HG02610 (cell line): ENCODE measurements at regions not wholly inside any gene's neighbourhood (a gene's known extent, or its start where the extent isn't known, plus 50 kb on each side); places are given as distances from the start of the nearest gene placed in this dataset.
"Not testable (repeated sequence)": the region's sequence is repeated elsewhere in the genome, so short reads cannot be mapped to it uniquely, and the experiment has no call there.

ENCODE experiments used
- ATAC-seq: cut with Tn5 transposase; IDR thresholded peaks from one replicate; pipeline ENCODE4 v1.9.1; 2021; ENCODE audit warnings: mild to moderate bottlenecking, moderate library complexity; ENCODE audit not compliant: unreplicated experiment

DNA sequence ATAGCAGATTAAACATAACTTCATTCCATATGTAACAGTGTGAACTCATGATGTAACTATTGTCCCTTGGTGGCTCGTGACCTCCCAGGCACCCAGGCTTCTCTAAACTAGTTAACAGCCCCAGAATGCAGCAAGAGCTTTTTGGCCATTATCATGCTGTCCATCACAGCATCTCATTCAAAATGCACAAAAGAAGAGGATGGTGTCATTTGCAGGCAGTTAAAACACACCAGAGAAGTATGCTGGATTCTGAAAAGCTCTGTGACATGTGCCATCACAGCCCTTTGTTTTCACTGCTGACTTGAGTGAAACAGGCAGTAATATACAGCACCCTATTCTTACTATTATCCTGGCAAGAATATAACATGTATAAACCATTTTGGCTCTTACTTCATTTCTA lies 117.6 kb upstream of the CHMP2B start:
- no peak for ATAC-seq

DNA sequence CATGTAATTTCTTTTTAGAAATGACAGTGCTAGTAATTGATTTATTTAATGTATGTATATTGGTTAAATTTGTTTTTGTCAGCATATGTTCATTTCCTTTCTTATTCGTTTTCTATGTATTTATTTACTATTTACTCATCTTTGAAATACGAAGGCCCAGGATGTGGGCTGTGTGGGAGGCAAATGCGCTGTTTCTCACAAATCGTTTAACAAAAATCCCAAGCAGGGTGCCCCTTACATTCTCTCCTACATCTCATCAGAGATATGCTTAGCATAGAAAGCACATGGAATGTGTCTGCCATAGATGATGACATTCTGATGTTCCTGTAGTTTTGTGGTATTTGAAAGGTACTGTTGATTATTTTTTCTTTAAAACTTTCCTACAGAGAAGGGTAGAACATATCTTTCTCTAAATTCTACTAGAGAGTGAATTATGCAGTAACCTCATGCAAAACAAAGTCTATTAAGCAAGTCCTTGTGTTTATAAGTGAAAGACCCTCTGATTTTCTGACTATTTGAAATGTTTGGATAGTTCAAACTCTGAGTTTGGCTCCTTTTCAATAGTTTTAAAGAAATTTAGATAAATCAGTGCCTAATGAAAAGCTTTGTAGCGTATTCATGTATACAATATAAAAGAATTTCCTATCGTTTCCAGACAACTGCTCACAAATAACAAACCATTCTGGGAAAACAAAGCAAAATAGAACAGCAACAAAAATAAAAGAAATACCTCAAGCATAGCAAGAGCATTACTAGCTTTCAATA lies 111.1 kb upstream of the VGLL3 start:
- no peak for ATAC-seq

DNA sequence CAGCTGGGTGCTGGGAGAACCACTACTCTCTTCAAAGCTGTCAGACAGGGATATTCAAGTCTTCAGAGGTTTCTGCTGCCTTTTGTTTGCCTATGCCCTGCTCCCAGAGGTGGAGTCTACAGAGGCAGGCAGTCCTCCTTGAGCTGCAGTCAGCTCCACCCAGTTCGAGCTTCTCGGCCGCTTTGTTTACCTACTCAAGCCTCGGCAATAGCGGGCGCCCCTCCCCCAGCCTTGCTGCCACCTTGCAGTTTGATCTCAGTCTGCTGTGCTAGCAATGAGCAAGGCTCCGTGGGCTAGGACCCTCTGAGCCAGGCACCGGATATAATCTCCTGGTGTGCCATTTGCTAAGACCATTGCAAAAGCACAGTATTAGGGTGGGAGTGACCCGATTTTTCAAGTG lies 106.8 kb upstream of the VGLL3 start:
- ATAC-seq: not testable (repeated sequence)

DNA sequence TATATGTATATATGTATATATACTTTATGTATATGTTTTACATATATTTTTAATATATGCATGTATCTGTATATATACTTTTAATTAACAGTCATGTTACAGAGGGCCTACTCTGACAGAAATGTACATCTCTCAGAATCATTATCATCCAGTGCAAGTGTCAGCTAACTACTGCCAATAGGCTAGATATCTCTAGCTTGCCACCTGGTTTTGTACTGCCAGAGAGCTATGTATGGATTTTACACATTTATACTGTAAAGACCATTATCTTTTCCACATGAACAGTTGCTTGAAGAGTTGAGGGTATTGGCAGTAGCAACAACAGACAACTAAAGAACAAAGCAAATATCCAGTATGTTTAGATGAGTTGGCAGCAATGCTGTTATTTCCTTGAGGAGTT lies 99.7 kb upstream of the VGLL3 start:
- ATAC-seq: no peak

DNA sequence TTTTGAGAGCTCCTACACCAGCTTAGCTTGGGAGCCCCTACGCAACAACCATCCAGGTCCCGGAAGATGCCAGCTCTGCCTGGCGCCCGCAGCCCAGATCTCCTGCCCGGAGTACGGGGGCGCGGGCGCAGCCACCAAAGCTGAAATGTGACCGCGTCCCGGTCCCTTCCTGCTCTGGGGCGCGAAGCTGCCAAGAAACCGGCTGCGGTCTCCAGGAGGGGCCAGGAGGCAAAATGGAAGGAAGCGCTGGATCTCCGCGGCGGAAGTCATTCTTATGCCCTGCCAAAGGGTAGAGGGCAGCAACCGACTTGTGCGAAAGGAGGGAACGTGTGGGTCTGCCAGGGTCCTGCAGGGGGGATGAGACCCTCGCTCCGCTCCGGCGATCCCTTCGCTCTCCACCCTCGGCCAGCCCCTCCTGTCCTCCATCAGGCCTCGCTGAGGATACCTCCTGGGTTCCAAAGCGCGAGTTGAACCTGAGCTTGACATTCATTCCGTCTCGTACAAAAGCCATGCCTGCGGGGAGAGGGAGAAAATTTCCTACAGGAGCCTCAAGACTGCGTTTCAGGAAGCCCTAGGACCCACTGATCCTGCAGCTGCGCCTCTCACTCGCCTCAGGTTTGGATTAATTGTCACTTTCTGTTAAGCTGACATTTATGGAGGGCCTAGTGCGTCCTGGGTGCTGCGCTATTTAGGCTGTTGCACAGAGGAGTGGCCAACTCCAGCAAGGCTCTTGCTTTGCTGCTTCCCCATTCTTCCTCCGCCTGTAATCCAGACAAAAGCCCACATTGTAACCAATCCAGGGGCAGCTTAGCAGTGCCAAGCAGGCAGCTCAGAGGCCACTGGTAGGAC lies 98.3 kb upstream of the VGLL3 start:
- peak; percentile 73 for ATAC-seq

DNA sequence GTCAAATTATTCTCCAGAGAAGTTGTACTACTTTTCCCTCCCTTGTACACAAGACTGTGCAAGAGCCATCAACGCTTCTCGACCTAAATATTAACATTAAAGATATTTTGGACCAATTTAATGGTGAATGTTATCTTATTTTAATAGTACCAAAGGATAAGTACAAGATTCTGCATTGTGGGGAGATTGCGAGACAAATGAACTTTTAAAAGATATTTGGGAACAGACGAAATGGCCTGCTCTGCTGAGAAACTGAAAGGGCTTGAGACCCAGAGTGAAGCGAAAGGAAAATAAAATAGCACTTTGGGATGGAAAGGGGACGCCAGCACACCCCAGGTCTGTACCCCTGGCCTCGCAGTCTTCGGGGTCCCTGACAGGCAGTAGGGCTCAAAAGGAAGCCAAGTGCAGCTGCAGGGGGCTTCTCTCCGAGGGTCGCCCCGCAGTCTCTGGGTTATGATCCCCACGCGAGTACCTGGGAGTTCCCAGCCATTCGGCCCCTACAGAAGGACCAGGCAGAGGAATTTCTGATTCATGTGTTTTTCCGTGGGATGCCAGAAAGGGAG lies 97.6 kb upstream of the VGLL3 start:
- ATAC-seq: peak; percentile 13

DNA sequence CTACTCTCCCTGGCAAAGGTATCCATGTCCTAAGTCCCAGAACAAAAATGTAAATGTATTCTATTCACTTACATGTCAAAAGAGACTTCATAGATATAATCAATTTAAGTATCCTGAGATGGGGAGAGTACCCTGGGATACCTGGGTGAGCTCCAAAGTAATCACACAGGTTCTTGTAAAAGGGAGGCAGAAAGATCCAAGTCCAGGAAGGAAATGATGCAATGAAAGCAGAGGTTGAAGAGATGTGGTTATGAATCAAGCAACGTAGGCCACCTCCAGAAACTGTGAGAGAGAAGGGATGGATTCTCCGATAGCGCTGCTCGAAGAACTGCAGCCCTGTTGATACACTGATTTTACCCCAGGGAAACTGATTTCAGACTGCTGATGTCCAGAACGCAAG lies 93.9 kb upstream of the VGLL3 start:
- no peak for ATAC-seq

DNA sequence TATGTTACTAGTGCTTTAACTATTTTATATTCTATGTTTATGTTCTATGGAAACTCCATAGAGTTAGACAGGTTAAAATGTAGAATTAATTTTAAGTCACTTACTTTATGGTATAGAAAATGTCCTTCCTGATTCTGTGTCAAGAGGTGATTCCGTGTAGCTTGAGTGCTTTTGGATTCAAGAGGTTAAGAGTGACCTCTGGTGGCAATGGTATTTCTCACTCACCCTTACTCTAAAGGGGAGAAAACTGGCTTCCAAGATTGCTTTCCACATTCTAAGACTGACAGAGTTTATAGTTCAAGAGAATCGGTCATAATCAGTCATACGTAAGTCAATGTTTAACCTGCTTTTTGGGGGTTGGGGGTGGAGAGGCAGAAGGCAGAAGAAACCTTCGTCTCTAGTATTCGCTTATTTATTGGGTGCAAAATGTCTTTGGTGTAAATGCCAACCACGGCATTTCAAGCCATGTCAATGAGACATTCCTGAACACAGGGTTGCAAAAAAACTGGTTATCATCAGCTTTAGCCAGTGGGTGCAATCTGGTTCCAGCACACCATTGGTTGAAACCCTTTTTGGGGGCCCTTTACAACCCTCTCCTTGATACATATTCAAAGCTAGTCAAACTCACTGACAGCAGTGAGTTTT lies 92.0 kb upstream of the VGLL3 start:
- ATAC-seq: peak; percentile 70

DNA sequence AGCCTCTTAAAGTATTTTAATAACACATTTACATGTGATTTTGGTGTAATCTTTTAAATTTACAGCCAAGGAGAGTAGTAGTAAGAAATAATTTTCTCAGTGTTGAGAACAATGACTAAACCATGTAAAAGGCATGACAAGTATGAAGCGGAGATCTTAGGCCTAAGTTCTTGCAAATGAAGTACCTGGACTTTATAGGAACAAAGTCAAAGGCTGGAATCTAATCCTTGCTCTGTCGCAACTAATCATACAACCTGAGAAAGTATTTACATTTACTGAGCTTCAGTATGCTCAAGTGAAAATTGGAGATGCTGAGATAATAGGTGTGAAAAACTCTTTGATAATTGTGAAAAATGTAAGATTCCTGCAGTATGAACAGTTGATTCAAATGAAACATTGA lies 86.4 kb upstream of the VGLL3 start:
- no peak for ATAC-seq

DNA sequence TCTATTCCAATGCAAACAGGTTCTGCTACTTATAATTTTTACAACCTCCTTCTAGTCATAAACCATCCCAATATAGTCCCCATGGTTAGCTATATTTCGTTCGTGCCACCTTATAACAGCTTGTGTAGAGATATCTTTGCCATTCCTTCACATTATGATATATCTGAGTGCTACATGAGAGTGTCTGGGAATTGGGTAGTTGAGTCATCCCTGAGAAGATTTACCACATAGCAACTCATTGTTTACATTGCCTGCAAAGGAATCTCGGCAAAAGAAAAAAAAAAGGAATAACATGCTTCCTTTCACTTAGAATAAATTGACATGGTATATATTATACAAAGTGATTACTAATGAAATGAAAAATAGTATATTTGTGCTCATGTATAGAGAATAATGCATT lies 86.0 kb upstream of the VGLL3 start:
- ATAC-seq: no peak

DNA sequence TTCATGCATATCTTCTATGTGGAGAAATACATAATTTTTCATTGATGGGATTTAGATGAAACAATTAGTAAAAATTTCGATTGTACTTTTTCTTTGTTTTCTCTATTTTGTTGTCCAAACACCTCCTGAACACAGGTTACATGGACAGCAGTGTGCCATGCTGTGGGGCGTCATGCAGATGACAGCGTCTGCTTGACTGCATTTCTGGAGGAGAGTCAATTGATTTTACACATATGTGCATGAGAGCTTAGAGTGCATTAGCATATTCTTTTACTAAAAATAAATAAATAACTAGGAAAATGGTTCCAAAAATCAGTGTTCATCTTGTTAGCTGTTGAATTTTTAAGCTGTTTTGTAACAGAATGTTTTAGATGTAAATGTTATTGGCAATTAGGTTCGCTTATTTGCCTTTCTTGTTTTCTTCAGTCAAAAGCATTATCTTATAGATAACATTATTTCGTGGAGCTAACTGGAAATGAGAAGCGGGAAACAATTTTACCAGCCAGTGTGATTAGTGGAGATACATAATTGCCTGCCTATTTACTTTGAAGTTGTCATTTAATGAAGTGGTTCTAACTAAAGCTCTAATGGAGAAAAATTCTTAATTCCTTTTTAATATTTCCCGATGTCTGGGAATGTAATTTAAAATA lies 82.7 kb upstream of the VGLL3 start:
- ATAC-seq: no peak

DNA sequence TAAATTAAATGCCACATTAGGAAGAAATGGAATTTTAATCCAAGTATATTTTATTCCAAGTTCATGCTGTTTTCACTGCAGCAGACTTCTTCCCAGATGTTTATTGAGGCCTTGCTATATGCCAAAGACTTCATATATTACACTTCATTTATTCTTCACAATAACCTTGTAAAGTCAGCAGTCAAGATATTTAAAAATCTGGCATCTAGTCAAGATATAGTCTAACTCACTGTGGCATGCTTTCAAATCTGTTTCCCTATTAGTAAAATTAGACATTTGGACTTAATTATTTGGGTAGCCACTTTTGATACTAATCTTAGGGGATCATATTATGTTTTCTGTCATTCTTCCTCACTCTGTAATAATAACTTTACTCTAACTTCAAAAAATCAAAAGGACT lies 81.5 kb upstream of the VGLL3 start:
- no peak for ATAC-seq

DNA sequence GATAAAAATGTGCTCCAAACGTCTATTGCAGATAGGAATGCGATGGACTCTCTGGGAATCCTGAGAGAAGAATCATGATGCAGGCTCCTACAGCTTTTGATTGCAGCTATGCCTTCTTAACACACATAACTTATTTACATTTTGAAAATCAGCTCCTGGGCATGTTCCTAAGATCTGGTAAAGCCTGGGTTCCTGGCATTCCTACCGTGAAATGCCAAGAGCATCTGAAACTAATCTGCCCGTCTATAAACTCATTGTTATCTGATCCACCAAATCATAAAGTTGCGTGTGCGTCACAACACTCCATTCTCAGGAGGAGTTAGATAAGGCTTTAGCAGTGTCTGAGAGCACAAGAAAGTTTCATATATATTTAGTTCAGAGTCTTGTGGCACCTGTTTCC lies 79.0 kb upstream of the VGLL3 start:
- ATAC-seq: no peak

DNA sequence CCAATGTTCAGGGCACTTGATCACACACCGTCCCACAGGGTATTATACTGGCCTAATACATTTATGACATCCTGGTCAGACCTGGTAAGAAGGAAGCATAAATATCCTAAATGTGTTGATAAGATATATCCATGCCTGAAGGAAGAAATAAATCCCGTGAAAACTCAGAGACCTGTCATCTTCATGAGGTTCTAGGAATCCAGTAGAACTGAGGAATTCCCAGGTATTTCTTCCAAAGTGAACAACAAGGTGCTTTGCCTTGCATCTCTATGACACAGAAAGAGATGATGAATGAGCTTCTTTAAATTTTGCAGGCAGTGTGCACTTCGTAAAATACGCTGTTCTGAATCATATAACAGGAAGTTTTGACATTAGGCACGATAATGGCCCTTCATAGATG lies 78.1 kb upstream of the VGLL3 start:
- no peak for ATAC-seq

DNA sequence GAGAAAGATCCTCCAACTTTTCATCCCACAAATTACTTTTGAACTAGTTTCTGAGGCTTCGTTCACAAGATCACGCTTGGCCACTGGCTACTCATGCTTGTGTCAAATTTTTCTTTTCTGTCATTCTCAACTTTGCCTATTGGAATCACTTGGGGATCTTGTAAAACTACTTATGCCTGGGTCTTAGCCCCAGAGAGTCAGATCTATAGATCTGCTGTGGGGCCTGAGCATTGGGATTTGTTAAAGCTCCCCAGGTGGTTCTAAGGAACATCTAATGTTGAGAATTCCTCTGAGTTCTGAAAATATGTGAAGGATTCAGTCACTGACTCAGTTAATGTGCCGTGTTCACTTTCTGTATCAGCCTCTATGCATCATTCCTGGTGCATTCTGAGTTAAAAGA lies 71.7 kb upstream of the VGLL3 start:
- no peak for ATAC-seq

DNA sequence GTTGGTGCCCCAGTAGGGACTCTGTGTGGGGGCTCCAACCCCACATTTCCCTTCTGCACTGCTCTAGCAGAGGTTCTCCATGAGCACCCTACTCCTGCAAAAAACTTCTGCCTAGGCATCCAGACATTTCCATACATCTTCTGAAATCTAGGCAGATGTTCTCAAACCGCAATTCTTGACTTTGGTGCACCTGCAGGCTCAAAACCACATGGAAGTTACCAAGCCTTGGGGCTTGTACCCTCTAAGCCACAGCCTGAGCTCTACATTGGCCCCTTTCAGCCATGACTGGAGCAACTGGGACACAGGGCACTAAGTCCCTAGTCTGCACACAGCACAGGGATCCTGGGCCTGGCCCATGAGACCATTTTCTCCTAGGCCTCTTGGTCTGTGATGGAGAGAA lies 66.5 kb upstream of the VGLL3 start:
- ATAC-seq: no peak

DNA sequence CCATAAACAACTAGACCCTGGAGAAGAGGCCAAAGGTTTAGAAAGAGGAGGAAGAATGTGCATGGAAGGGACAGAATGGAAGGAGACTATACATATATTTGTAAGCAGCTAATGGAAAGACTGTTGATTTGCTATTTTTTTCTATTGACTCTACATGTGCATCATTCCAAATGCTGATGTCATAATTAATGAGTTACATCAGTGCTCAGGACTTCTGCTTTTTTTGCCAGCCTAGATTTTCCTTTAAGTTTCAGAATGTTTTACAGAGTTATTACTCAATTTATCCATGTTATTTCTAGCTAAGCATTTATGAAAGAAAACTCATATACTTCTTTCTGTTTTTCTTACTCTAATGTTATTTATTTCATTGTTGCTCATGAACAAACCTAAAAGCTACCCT lies 62.6 kb upstream of the VGLL3 start:
- ATAC-seq: no peak

DNA sequence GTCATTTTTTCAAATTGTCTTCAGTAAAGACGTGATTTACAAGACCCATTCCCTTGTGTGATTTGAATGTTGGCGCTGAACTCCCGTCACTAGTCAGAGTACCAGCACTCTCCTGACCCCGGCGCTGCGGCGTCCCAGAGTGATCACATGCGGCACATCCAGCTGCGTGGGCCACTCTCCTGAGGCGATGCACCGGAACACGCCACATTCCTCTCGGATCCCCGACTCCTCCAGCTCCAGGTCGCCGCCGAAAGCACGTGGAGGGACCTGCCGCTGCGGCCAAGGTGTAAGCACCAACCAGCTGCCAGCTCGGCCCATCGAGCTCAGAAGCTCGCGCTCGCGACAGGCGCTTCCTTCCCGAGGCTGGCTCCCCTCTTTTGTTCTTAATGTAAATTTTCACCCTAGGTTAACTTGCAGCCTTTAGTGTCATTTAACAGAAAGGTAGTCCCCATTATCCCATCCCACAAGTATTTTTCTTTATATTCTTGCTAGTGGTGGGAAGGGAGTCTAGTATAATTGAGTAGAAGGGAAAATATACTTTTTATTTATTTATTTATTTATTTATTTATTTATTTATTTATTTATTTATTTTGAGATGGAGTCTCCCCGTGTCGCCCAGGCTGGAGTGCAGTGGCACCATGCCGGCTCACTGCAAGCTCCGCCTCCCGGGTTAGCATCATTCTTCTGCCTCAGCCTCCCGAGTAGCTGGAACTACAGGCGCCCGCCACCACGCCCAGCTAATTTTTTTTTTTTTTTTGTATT lies 61.7 kb upstream of the VGLL3 start:
- ATAC-seq: no peak

DNA sequence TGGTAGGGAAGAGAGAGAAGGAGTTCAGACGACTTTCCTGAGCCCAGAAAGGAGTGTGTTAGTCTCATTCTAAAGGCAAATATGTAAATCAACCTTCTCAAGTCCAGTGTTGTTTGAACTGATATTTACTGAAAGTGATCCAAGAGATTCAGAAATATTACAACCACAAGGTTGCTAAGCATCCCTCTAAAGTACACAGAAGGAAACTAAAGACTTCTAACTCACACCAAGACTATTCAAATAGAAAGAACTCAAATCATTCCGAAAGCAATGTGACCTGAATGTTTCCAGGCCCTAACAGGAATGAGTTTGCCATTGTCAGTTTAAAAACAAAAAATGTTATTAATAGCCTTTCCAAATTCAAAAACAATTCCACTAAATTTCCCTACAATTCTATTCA lies 56.9 kb upstream of the VGLL3 start:
- ATAC-seq: peak; percentile 75

DNA sequence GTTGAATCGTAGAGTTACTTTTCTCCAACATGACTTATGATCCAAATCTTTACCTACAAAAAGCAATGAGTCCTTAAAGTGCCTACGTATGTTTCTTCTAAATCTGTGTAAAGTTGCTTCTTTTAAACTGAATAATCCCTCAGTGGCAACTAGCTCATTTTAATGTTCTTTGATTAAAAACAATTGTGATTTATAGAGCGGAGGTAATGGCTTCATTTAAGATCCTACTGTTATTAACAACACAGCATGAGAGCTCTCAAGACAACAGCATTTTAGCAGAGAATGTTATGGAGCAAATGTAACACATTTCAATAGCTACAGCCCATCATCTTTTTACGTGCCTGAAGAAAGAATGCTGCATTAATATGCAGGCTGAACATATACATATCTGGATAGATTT lies 55.3 kb upstream of the VGLL3 start:
- no peak for ATAC-seq
